AG04450 (cell line): ENCODE measurements at regions not wholly inside any gene's neighbourhood (a gene's known extent, or its start where the extent isn't known, plus 50 kb on each side); places are given as distances from the start of the nearest gene placed in this dataset.

Experiments
- CTCF ChIA-PET: fragments of 300-600, 350-600 bp; formaldehyde crosslinking; extraction: SDS; loops from one replicate; lab custom pipeline; 2022; ENCODE audit warnings: antibody characterized with exemption, inconsistent platforms; lab: Charles Lee
- POLR2A ChIA-PET: fragments of 350-600 bp; formaldehyde crosslinking; extraction: SDS; loops from one replicate; lab custom pipeline; 2021; ENCODE audit warnings: antibody characterized with exemption, inconsistent platforms; lab: Yijun Ruan, JAX
- DNase-seq: peaks from one replicate; pipeline ENCODE4 v3.0.0-alpha.2; 2011; ENCODE audit warnings: low read depth, low spot score
- H3K27ac ChIP-seq: one replicate; pipeline ENCODE4 v1.5.1; 2012; ENCODE audit warnings: low read depth, low read length, control low read depth
- H3K27me3 ChIP-seq: one replicate; pipeline ENCODE4 v1.6.0; 2012; ENCODE audit warnings: low read length; ENCODE audit not compliant: control insufficient read depth, insufficient read depth
- H3K4me3 ChIP-seq: 2 replicates; pipeline ENCODE4 v1.5.1; 2011; ENCODE audit warnings: mild to moderate bottlenecking, low read depth, low read length, control low read depth
- H3K9me3 ChIP-seq: 2 replicates; pipeline ENCODE4 v1.5.1; 2012; ENCODE audit warnings: low read length; ENCODE audit not compliant: control insufficient read depth, insufficient read depth
- TF ChIP-seq, protein P1 (sequence below): IDR thresholded peaks from 2 replicates; pipeline ENCODE4 v1.5.1; 2011; ENCODE audit warnings: low read depth, low read length, control low read depth, inconsistent platforms

DNA sequence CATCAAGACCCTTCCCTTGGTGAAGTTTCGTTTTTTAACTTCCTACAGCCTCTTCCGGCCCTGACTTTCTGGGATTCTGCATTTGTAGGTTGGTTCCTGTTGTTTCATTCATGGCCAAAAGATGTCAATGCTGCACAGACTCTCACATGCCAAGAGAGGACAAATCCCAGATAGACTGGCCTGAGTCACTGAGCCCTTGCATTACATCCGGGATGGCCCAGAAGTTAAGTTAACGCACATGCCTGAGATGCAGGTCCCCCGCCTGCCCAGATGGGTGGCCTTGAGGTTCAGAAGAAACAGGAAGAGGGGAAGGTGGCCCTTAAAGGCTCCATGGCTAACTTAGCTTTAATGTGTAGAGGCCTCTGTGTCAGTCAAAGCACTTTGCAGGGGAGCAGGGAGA lies 51.6 kb upstream of the SRGAP3 start:
- Histone ChIP-seq H3K27me3 (peaks cover 2% of the 10 kb centered on the region), H3K4me3 (no peak overlapping the region), H3K27ac (no peak overlapping the region), H3K9me3 (no peaks in the 10 kb centered on the region)
- DNase-seq, result no peak
- ChIA-PET POLR2A (no interaction called here), CTCF (interaction anchor here (1.9 to 4.6 kb wide), 4 partner anchors 12 to 637 kb away, joined by 4 to 154 read pairs (median 30); no protein-coding TSS in a partner anchor)
- TF ChIP-seq, protein P1, sequence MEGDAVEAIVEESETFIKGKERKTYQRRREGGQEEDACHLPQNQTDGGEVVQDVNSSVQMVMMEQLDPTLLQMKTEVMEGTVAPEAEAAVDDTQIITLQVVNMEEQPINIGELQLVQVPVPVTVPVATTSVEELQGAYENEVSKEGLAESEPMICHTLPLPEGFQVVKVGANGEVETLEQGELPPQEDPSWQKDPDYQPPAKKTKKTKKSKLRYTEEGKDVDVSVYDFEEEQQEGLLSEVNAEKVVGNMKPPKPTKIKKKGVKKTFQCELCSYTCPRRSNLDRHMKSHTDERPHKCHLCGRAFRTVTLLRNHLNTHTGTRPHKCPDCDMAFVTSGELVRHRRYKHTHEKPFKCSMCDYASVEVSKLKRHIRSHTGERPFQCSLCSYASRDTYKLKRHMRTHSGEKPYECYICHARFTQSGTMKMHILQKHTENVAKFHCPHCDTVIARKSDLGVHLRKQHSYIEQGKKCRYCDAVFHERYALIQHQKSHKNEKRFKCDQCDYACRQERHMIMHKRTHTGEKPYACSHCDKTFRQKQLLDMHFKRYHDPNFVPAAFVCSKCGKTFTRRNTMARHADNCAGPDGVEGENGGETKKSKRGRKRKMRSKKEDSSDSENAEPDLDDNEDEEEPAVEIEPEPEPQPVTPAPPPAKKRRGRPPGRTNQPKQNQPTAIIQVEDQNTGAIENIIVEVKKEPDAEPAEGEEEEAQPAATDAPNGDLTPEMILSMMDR, result no peak

DNA sequence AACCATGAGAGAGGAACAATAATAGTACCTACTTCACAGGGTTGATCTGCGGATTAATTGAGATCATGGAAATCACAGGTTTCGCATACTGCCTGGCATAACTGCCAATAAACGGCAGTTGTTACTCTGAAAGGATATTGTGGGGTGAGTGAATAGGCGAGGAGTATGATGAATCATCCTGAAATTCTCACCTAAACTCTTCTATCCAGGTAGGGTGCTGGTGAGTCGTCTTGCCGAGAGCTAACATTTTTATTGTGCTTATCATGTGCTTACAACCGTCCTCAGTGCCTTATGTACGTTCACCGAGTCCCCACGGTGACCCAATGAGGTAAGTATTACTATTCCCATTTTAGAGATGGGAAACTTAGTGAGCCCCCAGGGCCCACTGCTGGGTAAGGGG lies 52.4 kb upstream of the SRGAP3 start:
- no peak overlapping the region for H3K27ac ChIP-seq
- TF ChIP-seq, protein P1, result no peak
- CTCF ChIA-PET, result interaction anchor here (0.6 to 4.6 kb wide), 40 partner anchors 11 to 884 kb away, joined by 3 to 154 read pairs (median 4); partner anchors contain the start of genes OXTR and SRGAP3
- H3K27me3 ChIP-seq, result peaks cover 2% of the 10 kb centered on the region
- H3K9me3 ChIP-seq, result no peaks in the 10 kb centered on the region
- DNase-seq, result no peak
- no peak overlapping the region for H3K4me3 ChIP-seq
- POLR2A ChIA-PET, result no interaction called here

DNA sequence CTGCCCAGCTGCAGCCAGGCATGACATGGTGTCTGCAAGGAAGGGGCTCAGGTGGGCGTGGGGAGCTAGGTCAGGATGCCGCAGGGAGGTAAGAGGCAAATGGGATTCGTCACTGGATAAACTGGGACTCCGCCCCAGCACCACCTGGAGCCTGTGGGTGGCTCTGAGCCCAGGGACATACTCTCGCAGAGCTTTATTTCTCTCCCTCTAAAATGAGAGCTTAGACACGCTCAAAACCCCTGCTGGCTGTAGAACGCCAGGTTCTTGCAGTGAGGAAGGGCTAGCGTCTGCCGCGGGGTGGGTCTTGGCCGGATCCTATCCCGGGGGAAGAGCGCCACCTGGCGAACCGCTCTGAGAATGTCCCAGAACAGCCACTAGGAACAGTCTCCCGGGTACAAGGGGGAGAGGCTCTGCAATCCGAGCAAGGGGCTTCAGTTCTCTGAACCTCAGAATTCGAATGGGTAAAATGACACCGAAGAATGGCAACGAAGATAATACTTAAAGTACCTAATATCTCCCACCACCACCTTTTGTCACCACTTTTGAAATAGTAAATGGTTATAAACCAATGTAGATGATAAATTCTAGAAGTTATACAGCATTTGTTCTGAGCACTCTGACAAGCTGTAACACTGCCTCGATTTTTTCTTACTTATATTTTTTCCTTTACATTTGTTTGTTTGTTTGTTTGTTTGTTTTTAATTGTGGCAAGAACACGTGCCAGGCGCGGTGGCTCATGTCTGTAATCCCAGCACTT lies 53.2 kb upstream of the SRGAP3 start:
- no peak overlapping the region for H3K27ac ChIP-seq
- POLR2A ChIA-PET, result no interaction called here
- peaks cover 5% of the 10 kb centered on the region for H3K27me3 ChIP-seq
- DNase-seq, result peak; percentile 54
- peak overlapping the region; percentile 27 for H3K4me3 ChIP-seq
- no peaks in the 10 kb centered on the region for H3K9me3 ChIP-seq
- CTCF ChIA-PET, result interaction anchor here (0.5 to 4.6 kb wide), 47 partner anchors 10 to 885 kb away, joined by 3 to 154 read pairs (median 4); partner anchors contain the start of genes OXTR, SRGAP3 and THUMPD3
- TF ChIP-seq, protein P1, result peak; percentile 91

DNA sequence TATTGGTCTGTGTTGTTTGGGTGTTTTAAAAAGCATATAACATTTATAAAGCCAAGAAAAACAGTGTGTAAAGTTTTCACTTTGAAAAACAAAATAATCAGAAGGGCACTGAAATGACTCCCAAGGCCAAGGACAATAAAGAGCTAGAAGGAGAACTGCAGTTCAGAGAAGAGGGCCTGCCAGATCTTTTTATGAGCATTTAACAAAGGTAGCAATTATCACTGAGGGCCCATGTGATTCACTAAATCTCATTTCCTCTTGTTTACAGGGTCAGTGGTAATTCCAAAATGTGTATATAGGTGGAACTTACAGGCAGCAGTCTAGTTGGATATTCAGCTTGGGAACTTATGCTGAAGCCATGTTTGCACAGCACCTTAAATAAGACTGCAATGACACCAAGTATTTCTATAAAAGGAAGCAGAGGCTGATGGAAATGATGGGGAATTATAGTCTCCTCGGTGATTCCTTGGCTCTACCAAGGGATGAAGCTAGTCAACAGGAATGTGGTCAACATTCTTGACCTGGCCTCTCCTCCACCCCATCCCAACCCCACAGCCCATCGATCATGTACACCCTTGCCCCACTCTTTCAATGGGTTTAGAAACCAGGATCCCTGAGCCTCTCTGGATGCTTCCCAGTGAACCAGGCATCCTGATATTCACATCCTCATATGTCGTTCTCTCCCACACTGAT lies 54.4 kb upstream of the THUMPD3 start:
- TF ChIP-seq, protein P1, result no peak
- no peak for DNase-seq
- no peaks in the 10 kb centered on the region for H3K9me3 ChIP-seq
- CTCF ChIA-PET, result no interaction called here
- H3K27me3 ChIP-seq, result peaks cover 3% of the 10 kb centered on the region
- no peak overlapping the region for H3K4me3 ChIP-seq
- H3K27ac ChIP-seq, result no peak overlapping the region
- POLR2A ChIA-PET, result no interaction called here

DNA sequence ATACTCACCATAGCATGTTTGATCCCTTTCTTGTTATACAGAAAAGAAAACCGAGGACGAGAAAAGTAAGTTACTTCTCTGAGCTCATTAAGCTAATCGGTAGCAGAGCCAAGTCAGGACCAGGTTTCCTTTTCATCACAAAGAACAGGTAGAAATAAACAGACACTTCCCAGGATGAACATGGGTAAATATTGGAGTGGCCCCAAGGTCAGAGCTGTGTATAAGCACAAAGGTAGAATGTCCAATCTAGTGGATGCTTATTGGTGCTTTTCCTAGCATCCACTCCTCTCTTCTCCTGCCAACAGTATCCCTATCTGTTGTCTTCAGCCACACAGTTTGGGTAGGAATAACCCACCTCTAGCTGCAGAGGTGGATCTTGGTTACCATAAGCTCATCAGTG lies 52.8 kb upstream of the THUMPD3 start:
- no peak for DNase-seq
- ChIA-PET CTCF (interaction anchor here (1.0 to 6.1 kb wide), 2 partner anchors 8 to 194 kb away, joined by 3 to 43 read pairs; no protein-coding TSS in a partner anchor), POLR2A (no interaction called here)
- Histone ChIP-seq H3K27me3 (peaks cover 3% of the 10 kb centered on the region), H3K4me3 (no peak overlapping the region), H3K27ac (no peak overlapping the region), H3K9me3 (no peaks in the 10 kb centered on the region)
- TF ChIP-seq, protein P1, result no peak
